ENCODE measurements at regions not wholly inside any gene's neighbourhood (a gene's known extent, or its start where the extent isn't known, plus 50 kb on each side); places are given as distances from the start of the nearest gene placed in this dataset.

- H2AK5ac ChIP-seq (ENCODE audit: low read depth, low read length) = no peak overlapping the region
- no peaks in the 10 kb centered on the region for H3K23me2 ChIP-seq (ENCODE audit: low read depth, low read length)
- no peak overlapping the region for H2BK120ac ChIP-seq (replicated peaks; ENCODE audit: low read depth, low read length)
- DNase-seq (ENCODE audit: low read depth in 1 of 2, low spot score in 2 of 2) = no peak
- TF ChIP-seq EP300 (IDR thresholded peaks at IDR 0.05; ENCODE audit: borderline replicate concordance in 1 of 2, low read depth in 2 of 2, low read length in 2 of 2) (no peak), CHD2 (IDR thresholded peaks at IDR 0.05; ENCODE audit: low read length) (no peak), SIN3A (conservative IDR thresholded peaks at IDR 0.05 in 1 of 2, IDR thresholded peaks at IDR 0.05 in 1 of 2; ENCODE audit: low read depth in 1 of 2, low read length in 2 of 2) (no peak), SP1 (IDR thresholded peaks at IDR 0.05; ENCODE audit: low read depth, low read length) (no peak), CBX5 (IDR thresholded peaks at IDR 0.05; ENCODE audit: low read depth, low read length) (no peak), POLR2AphosphoS5 (IDR thresholded peaks at IDR 0.05; ENCODE audit: low read depth, low read length) (no peak), MAFK (IDR thresholded peaks at IDR 0.05; ENCODE audit: low read depth, low read length) (no peak), HDAC6 (IDR thresholded peaks at IDR 0.05; ENCODE audit: low read depth, low read length) (no peak)
- H2BK15ac ChIP-seq (ENCODE audit: low read length) = 0 out of 2 replicates have a peak overlapping the region, but pooled peaks have one; percentile 72
- POLR2A ChIA-PET (ENCODE audit: partially characterized antibody) = interaction anchor here (2.1 kb wide), 1 partner anchor 56 kb away, joined by 5 read pairs; the partner anchor contains the start of gene SLC6A6
- H3K4me1 ChIP-seq (replicated peaks in 1 of 4; ENCODE audit: control insufficient read depth in 3 of 4, insufficient read depth in 4 of 4, low read length in 3 of 4) = peaks cover 0 to 8% (median 4%) of the 10 kb centered on the region in 4 experiments; a peak in 5 of 7 replicates
- no peak overlapping the region for H3K27ac ChIP-seq (ENCODE audit: low read depth, low read length)
- 70% methylated on average over 4 of the region's 4 CpGs; no CpG with 5 or more reads in 1 of the 2 experiments for WGBS, 2 experiments (ENCODE audit: extremely low coverage in 1 of 2, insufficient coverage in 1 of 2, insufficient read length in 1 of 2, insufficient replicate concordance in 2 of 2, low coverage in 1 of 2, low lambda C conversion rate in 2 of 2, missing lambda C conversion rate in 1 of 2)
- no peaks in the 10 kb centered on the region for H4K20me1 ChIP-seq (replicated peaks in 1 of 2; ENCODE audit: control insufficient read depth in 1 of 2, insufficient read depth in 2 of 2, low read length in 2 of 2)
- no peak overlapping the region for H2BK12ac ChIP-seq (ENCODE audit: low read depth, low read length)
- H3K9me3 ChIP-seq (ENCODE audit: insufficient read depth in 2 of 2, low read depth in 1 of 2, low read length in 1 of 2) = no peaks in the 10 kb centered on the region
- H2AFZ ChIP-seq (ENCODE audit: low read length) = no peak overlapping the region
- no peak overlapping the region for H3K9ac ChIP-seq (replicated peaks in 1 of 4; ENCODE audit: extremely low read depth in 1 of 4, low read depth in 3 of 4, low read length in 3 of 4)
- no peaks in the 10 kb centered on the region for H3K79me1 ChIP-seq (ENCODE audit: low read depth, low read length)
- H3K4me2 ChIP-seq (ENCODE audit: insufficient read depth in 1 of 2, low read depth in 2 of 2, low read length in 2 of 2) = no peak overlapping the region
- H3K4me3 ChIP-seq (ENCODE audit: extremely low read depth in 1 of 4, insufficient read depth in 2 of 4, low read depth in 3 of 4, low read length in 4 of 4) = no peak overlapping the region
- CTCF ChIA-PET (ENCODE audit: partially characterized antibody) = interaction anchor here (1.1 to 2.1 kb wide), 5 partner anchors 9 to 94 kb away, joined by 3 to 7 read pairs (median 3); no protein-coding TSS in a partner anchor
- FAIRE-seq = no peak
- no peak overlapping the region for H2BK20ac ChIP-seq (ENCODE audit: low read length)
- no peak overlapping the region for H3K18ac ChIP-seq (ENCODE audit: extremely low read depth, low read length)
- H4K91ac ChIP-seq (replicated peaks; ENCODE audit: insufficient read length, low read length) = no peak overlapping the region
- no peak overlapping the region for H3K56ac ChIP-seq (replicated peaks; ENCODE audit: insufficient read length, low read depth, low read length)
- H3K79me2 ChIP-seq (ENCODE audit: control insufficient read depth in 1 of 2, insufficient read depth in 2 of 2, low read length in 2 of 2) = no peaks in the 10 kb centered on the region
- H3K14ac ChIP-seq (ENCODE audit: insufficient read length) = no peak overlapping the region
- no peaks in the 10 kb centered on the region for H3K36me3 ChIP-seq (ENCODE audit: control insufficient read depth in 2 of 4, insufficient read depth in 4 of 4, low read length in 3 of 4)
- no peak overlapping the region for H3K23ac ChIP-seq (ENCODE audit: insufficient read length)
- no peak overlapping the region for H4K8ac ChIP-seq (ENCODE audit: extremely low read depth, insufficient read depth, low read length)
- peaks cover 3 to 25% (median 23%) of the 10 kb centered on the region in 4 experiments; a peak in 5 of 7 replicates for H3K27me3 ChIP-seq (replicated peaks in 1 of 4; ENCODE audit: control insufficient read depth in 3 of 4, extremely low read depth in 1 of 4, insufficient read depth in 3 of 4, low read length in 3 of 4)
- H2BK5ac ChIP-seq (ENCODE audit: low read depth, low read length) = no peak overlapping the region
- no peak overlapping the region for H4K5ac ChIP-seq (ENCODE audit: insufficient read length, low read depth, low read length)
- H3K4ac ChIP-seq (replicated peaks; ENCODE audit: insufficient read length, low read depth, low read length) = no peak overlapping the region
Observed at GRCh38 chr3:14346642-14347041, 55.8 kb upstream of the SLC6A6 start.

Data from H1 (cell line).